ENCODE measurements at regions not wholly inside any gene's neighbourhood (a gene's known extent, or its start where the extent isn't known, plus 50 kb on each side); places are given as distances from the start of the nearest gene placed in this dataset.
A peak's percentile ranks its signal among the peaks of the same experiment; 100 is the strongest.

DNA sequence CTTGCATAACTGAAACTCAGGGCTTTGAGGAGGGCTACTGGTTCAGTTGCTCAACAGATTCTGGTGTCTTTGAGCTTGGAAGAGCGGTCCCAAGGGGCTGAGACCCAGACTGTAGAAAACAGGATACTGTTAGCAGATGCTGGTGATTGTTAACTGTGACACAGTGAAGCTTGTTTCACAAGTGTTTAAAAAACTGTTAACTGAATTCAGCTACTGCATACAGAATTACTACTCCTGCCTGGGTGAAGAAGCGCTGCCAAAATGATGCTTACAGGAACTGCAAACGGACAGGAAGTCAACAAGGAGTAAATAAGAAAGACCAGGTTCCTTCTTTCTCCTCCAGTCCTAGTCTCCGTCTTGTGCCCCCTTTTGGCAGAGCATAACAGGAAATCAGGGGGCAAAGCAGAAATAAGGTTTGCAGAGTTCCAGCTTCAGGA, 195.3 kb upstream of the USP25 start:
- DNase-seq: no peak
- Mint-ChIP-seq H3K9me3 (0 out of 5 replicates have a peak, but pooled peaks cover 0 to 2% of the 10 kb centered on the region in 2 experiments), H3K4me1 (peaks cover 0 to 3% of the 10 kb centered on the region in 2 experiments; a peak in 1 of 4 replicates), H3K36me3 (ENCODE audit: insufficient read depth in 1 of 3, low read depth in 3 of 3) (no peaks in the 10 kb centered on the region; a peak in 1 of 7 replicates), H3K27ac (no peak overlapping the region), H3K4me3 (no peak overlapping the region), H3K27me3 (ENCODE audit: low read depth) (no peaks in the 10 kb centered on the region)
- Histone ChIP-seq H2AFZ (ENCODE audit: low read length) (peak overlapping the region; percentile 48), H4K20me1 (ENCODE audit: control insufficient read depth, insufficient read depth, insufficient read length) (no peaks in the 10 kb centered on the region), H4K8ac (replicated peaks; ENCODE audit: insufficient read length, low read depth, low read length) (no peak overlapping the region), H3K4me2 (ENCODE audit: insufficient read depth, insufficient read length, low read length) (no peak overlapping the region), H4K91ac (ENCODE audit: insufficient read length, low read depth, low read length) (no peak overlapping the region), H3K14ac (ENCODE audit: insufficient read depth, low read length) (no peak overlapping the region), H3K79me2 (ENCODE audit: insufficient read depth, low read length) (no peaks in the 10 kb centered on the region), H4K5ac (ENCODE audit: insufficient read length, low read depth, low read length) (no peak overlapping the region), H3K79me1 (ENCODE audit: insufficient read depth, low read depth, low read length, poor library complexity, severe bottlenecking) (no peaks in the 10 kb centered on the region), H3K27me3 (ENCODE audit: insufficient read depth, low read length) (no peaks in the 10 kb centered on the region), H2BK5ac (ENCODE audit: insufficient read length, low read length) (no peak overlapping the region), H3K23ac (ENCODE audit: insufficient read length, low read depth, low read length) (no peak overlapping the region), H2BK15ac (ENCODE audit: low read depth, low read length) (no peak overlapping the region), H3K27ac (ENCODE audit: insufficient read length, low read depth, low read length) (no peak overlapping the region), H2BK20ac (ENCODE audit: low read depth, low read length, poor library complexity, severe bottlenecking) (no peak overlapping the region), H3K56ac (ENCODE audit: insufficient read length, low read depth, low read length) (no peak overlapping the region), H3K23me2 (ENCODE audit: insufficient read length, low read depth, low read length, poor library complexity, severe bottlenecking) (no peaks in the 10 kb centered on the region), H3K9ac (ENCODE audit: extremely low read depth, insufficient read length, low read length) (no peak overlapping the region), H2AK5ac (ENCODE audit: insufficient read length, low read length) (no peak overlapping the region), H3K4ac (ENCODE audit: low read depth, low read length) (no peak overlapping the region), H3K18ac (ENCODE audit: insufficient read length, low read depth, low read length) (no peak overlapping the region), H2BK12ac (ENCODE audit: insufficient read length, low read depth, low read length) (no peak overlapping the region), H3T11ph (ENCODE audit: low read length) (no peak overlapping the region), H3K4me1 (ENCODE audit: insufficient read depth, low read length) (no peaks in the 10 kb centered on the region), H3K9me3 (ENCODE audit: control insufficient read depth, low read depth, low read length) (no peaks in the 10 kb centered on the region), H2BK120ac (ENCODE audit: low read depth, low read length, poor library complexity, severe bottlenecking) (no peak overlapping the region)
- TF ChIP-seq CTCF (conservative IDR thresholded peaks at IDR 0.05): no peak
- no CpG with 5 or more reads among the region's 4 CpGs for WGBS (ENCODE audit: extremely low coverage, insufficient read length, low lambda C conversion rate)
